GM12874 (cell line): ENCODE measurements at regions not wholly inside any gene's neighbourhood (a gene's known extent, or its start where the extent isn't known, plus 50 kb on each side); places are given as distances from the start of the nearest gene placed in this dataset.

Experiments used
- CTCF ChIP-seq: IDR thresholded peaks from 2 replicates; pipeline ENCODE4 v1.5.1; 2011; ENCODE audit warnings: low read depth, mild to moderate bottlenecking, control low read depth, low read length, moderate library complexity; ENCODE audit not compliant: insufficient read depth

DNA sequence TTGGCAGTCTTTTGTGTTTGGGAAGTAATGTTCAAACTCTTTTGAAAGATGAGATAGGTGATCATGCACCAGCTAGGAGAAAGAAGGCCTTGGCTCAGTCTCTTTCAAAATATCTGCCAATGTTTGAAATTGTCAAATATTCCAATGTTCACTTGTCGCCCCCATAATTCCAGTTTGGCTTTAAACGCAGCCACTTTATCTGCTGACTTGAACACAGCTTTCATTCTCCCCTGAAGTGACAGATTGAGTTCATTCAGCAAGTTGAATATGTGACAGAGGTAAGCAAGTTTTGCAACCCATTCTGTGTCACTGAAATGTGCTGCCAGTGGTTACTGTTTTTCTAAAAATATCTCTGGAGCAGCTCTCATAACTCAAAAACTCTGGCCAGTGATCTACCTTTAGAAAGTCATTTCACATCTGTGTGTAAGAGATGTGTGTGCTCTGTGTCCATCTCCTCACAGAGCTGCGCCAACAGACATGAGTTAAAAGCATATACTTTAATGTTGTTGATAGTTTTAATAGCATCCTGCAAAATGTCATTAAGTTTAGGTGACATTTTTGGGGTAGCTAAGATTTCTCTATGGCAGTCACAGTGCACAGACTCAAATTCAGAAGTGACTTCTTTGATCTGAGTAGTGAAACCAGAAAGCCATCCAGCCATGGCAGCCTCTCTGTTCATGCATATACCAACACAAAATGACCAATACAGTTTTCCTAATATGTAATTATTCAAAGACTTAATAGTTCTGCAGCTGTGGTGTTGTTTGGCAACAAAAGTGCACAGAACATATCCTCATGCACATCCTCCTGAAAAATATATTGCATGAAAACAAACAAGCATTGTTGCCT lies 614.3 kb upstream of the MIS18BP1 start:
- TF ChIP-seq CTCF: no peak

- no peak for TF ChIP-seq CTCF
Measured at GRCh38 chr14:45838597-45838996, 585.6 kb upstream of the MIS18BP1 start.

DNA sequence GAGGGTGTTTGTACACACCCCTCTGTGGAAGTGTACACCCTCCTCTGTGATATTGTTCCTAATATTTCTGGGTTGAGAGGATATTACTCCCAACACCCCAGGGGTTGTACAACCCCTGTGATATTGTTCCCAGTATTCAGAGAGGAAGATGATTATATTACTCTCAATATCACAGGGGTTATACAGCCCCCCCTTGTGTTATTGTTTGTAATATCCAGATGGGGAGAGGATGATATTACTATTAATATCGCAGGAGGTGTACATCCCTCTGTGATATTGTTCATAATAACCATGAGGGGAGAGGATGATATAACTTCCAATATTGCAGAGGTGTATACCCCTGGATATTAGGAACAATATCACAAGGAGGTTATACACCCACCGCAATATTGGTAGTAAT lies 566.1 kb upstream of the MIS18BP1 start:
- no peak for TF ChIP-seq CTCF

GRCh38 chr14:45811155-45811554 lies 558.2 kb upstream of the MIS18BP1 start:
- TF ChIP-seq CTCF: no peak

DNA sequence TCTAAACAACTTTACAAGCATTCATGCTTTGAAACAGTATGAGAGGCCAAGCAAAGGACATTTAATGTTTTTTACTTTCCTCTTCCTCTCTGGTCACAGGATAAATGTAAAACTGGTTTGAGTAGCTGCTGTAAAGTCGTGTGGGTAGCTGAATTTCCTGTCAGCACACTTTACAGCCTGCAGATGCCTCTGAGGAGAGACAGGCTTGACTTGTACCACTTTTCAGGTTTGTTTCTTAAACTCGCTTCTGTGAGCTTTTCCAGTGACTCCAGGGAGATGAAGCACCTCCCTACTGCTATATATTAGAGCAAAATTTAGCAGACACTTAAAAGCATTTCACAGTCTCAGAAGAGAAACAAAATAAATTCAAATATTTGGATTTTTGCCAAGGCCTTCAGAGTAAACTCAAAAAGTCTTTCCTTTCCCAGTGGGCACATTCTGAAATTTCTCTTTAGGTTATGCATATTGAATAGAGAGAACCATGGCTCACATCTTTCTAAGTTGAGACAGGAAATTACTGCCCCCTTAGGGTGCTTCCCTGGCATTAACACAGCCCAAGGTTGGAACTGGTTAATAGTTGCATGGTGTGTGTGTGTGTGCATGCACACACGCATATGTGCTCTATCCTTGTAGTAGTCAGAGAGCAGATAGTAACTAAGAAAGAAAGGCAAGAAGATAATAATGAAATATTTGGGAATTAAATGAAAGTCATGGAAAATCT lies 557.3 kb upstream of the MIS18BP1 start:
- no peak for TF ChIP-seq CTCF

DNA sequence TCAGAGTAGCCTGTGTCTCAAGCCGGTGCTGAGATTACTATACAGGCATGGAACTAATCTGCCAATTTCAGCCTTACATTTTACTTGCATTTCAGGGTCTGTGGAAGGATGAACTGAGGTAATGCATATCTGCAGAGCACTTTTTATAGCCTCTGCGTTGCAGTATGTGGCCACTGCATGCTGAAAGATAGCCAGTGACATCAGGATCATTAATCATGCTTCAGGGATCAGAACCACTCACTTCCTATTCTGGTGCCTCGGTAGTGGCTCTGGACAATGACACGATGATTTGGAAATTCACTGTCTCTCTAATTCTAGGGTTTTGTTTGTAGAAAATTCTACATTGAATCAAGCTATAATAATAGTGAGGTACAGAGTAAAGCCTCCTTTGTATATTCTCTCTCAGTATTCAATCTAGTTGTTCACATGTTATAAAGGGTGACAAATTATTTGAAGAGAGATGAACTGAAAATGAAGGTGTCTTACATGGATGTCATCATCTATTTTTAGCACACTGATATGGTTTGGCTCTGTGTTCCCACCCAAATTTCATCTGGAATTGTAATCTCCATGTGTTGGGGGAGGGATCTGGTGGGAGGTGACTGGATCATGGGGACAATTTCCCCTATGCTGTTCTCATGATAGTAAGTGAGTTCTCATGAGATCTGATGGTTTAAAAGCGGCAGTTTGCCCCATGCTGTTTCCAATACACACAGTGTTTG lies 554.3 kb upstream of the MIS18BP1 start:
- TF ChIP-seq CTCF: no peak

- TF ChIP-seq CTCF: no peak
Measured at GRCh38 chr14:45799511-45799910, 546.5 kb upstream of the MIS18BP1 start.
